ENCODE measurements at regions not wholly inside any gene's neighbourhood (a gene's known extent, or its start where the extent isn't known, plus 50 kb on each side); places are given as distances from the start of the nearest gene placed in this dataset.
"Not testable (repeated sequence)": the region's sequence is repeated elsewhere in the genome, so short reads cannot be mapped to it uniquely, and the experiment has no call there.

DNA sequence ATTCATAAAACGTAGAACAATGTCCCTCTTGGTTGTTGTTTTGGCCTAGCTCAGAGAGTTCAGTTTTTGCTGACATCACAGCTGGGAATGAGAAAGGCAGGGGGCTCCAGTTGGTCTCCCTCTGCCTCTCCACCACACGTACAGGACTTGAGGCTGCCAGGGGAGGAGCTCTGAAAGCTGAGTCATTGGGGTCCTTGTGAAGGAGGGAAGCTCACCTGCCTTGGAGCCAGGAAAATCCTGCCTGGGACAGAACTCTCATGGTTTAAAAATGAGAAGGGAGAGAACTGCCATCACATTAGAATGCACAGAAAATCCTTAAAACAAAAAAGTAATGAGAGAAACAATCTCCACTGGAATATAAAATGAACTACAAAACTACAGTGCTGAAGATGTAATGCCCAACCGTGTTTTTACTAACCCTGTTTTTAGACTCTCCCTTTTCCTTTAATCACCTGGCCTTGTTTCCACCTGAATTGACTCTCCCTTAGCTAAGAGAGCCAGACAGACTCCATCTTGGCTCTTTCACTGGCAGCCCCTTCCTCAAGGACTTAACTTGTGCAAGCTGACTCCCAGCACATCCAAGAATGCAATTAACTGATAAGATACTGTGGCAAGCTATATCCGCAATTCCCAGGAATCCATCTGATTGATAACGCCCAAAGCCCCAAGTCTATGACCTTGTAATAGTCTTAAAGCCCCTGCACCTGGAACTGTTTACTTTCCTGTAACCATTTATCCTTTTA is 58.6 kb upstream of the TARP start:
- ATAC-seq; H3K27ac ChIP-seq; intact Hi-C loops (cut with DNase I); H3K4me3 ChIP-seq; H3K27me3 ChIP-seq; DNase-seq; H3K9me3 ChIP-seq; H3K4me1 ChIP-seq; H3K36me3 ChIP-seq: not testable (repeated sequence)
- 36% methylated on average over 5 of the region's 5 CpGs for WGBS (ENCODE audit: insufficient coverage, low coverage, low lambda C conversion rate, missing lambda C conversion rate)

DNA sequence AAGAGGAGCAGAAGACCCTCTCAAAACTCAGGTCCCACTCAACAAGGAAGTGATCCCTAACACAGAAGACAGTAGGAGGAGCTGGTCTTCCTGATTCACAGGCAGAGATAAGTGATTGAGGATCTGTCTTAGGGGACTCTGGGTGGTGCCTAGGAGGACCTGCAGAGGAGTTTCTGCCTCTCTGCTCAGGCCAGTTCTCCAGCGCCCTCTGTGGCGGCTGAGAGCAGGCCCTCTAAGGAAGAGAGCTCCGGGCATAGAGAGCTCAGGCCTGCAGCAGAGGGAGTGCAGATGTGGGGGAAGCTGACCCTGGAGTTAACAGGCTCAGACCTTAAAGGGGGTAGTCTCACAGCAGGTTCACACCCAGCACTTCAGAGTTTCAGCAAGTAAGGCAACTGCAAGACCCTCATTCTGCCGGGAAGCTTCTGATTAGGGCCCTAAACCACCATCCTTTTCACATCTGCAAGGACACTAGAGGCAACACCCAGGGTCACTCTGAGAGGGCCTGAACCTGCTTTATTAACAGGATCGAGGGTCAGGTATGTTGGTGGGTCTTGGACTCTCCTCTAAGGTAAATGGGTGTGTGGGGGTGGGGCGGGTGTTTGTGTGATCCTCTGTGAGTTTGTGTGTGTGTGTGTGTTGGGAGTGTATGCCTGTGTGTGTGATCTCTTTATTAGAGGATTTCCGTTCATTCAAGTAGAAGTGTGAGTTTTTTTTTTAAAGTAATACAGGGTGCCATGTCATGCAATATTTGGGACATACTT is 57.6 kb upstream of the TARP start:
- TF ChIP-seq, protein P1, sequence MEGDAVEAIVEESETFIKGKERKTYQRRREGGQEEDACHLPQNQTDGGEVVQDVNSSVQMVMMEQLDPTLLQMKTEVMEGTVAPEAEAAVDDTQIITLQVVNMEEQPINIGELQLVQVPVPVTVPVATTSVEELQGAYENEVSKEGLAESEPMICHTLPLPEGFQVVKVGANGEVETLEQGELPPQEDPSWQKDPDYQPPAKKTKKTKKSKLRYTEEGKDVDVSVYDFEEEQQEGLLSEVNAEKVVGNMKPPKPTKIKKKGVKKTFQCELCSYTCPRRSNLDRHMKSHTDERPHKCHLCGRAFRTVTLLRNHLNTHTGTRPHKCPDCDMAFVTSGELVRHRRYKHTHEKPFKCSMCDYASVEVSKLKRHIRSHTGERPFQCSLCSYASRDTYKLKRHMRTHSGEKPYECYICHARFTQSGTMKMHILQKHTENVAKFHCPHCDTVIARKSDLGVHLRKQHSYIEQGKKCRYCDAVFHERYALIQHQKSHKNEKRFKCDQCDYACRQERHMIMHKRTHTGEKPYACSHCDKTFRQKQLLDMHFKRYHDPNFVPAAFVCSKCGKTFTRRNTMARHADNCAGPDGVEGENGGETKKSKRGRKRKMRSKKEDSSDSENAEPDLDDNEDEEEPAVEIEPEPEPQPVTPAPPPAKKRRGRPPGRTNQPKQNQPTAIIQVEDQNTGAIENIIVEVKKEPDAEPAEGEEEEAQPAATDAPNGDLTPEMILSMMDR (IDR thresholded peaks at IDR 0.05) = no peak
- TF ChIP-seq POLR2A (IDR thresholded peaks at IDR 0.05) = no peak
- WGBS (ENCODE audit: insufficient coverage, low coverage, low lambda C conversion rate, missing lambda C conversion rate) = 44% methylated on average over 4 of the region's 7 CpGs
- DNase-seq = no peak
- Histone ChIP-seq H3K4me3 (no peak overlapping the region), H3K27ac (no peak overlapping the region), H3K9me3 (no peaks in the 10 kb centered on the region), H3K27me3 (no peaks in the 10 kb centered on the region), H3K4me1 (no peaks in the 10 kb centered on the region), H3K36me3 (no peaks in the 10 kb centered on the region)
- ATAC-seq = peak in 2 of 4 donors; percentile 12 to 19
- intact Hi-C loops (cut with DNase I) = no loop called here

DNA sequence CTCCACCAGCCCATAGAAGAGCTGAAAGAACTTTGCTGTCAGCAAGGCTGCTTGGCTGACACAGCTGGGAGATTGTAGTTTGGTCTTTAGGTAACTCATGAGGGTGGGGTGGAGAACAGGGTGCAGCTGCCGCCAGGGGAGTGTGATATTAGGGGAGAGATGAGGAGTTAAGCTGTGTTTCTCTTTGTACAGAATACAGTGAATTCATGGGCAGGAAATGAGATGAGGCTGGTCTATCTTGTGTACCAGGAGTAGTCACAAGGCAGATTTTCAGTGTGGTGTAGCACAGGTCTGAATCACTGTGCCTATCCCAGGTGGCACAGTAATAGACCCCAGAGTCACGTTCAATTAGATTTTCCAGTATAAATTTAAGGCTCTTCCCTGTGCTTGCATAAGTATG is 56.6 kb upstream of the TARP start:
- TF ChIP-seq, protein P1 (IDR thresholded peaks at IDR 0.05) = no peak
- no peak for TF ChIP-seq POLR2A (IDR thresholded peaks at IDR 0.05)
- H3K27me3 ChIP-seq = no peaks in the 10 kb centered on the region
- no peaks in the 10 kb centered on the region for H3K36me3 ChIP-seq
- no peak overlapping the region for H3K4me3 ChIP-seq
- no peak overlapping the region for H3K27ac ChIP-seq
- intact Hi-C loops (cut with DNase I) = no loop called here
- no peak for ATAC-seq
- H3K9me3 ChIP-seq = no peaks in the 10 kb centered on the region
- H3K4me1 ChIP-seq = no peaks in the 10 kb centered on the region
- 40% methylated on average over 1 of the region's 2 CpGs for WGBS (ENCODE audit: insufficient coverage, low coverage, low lambda C conversion rate, missing lambda C conversion rate)
- DNase-seq = no peak

DNA sequence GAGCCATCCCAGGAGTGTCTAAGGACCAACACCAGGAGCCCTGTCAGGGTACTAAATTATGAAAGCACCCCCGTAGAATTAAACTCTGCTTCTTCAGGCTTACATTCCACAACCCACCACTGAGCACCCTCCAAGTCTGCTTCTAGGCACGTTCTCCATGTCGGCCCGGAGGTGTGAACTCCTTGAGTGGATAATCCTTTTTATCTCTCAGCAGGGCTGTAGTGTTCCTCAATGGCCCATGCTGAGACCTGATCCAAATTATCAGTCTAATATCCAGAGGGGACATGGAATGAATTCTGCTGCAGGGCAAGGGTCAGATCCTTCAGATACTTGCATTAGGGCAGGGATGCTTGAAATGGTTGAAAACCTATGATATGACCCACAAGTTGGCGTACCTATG is 55.9 kb upstream of the TARP start:
- intact Hi-C loops (cut with DNase I) = no loop called here
- no peak for DNase-seq
- WGBS (ENCODE audit: insufficient coverage, low coverage, low lambda C conversion rate, missing lambda C conversion rate) = 25% methylated on average over 3 of the region's 5 CpGs
- Histone ChIP-seq H3K4me3 (no peak overlapping the region), H3K27me3 (no peaks in the 10 kb centered on the region), H3K27ac (no peak overlapping the region), H3K9me3 (no peaks in the 10 kb centered on the region), H3K36me3 (no peaks in the 10 kb centered on the region), H3K4me1 (no peaks in the 10 kb centered on the region)
- TF ChIP-seq, protein P1 (IDR thresholded peaks at IDR 0.05) = no peak
- no peak for TF ChIP-seq POLR2A (IDR thresholded peaks at IDR 0.05)
- ATAC-seq = no peak

DNA sequence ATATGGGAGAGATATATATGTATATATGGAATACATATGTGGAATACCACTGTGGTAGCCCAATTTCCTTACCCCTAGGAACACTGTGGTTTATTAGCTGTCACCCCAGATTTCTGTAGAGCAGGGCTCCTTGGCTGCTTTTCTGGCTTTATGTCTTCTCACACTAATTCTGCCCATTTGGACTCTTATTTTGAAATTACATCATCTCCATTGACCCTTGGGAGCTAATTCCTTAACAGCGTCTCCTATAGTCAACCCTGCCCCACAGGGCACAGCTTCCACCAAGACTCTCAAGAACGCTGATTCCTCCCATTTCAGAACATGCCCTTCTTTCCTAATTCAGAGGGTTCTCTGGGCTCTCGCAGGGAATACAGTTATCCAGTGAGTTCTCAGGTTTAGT is 55.4 kb upstream of the TARP start:
- TF ChIP-seq, protein P1 (IDR thresholded peaks at IDR 0.05) = no peak
- TF ChIP-seq POLR2A (IDR thresholded peaks at IDR 0.05) = no peak
- no peak overlapping the region for H3K27ac ChIP-seq
- no peak for DNase-seq
- H3K4me3 ChIP-seq = no peak overlapping the region
- intact Hi-C loops (cut with DNase I) = no loop called here
- 73% methylated on average over 3 of the region's 3 CpGs for WGBS (ENCODE audit: insufficient coverage, low coverage, low lambda C conversion rate, missing lambda C conversion rate)
- no peaks in the 10 kb centered on the region for H3K27me3 ChIP-seq
- no peak for ATAC-seq
- H3K36me3 ChIP-seq = no peaks in the 10 kb centered on the region
- no peaks in the 10 kb centered on the region for H3K9me3 ChIP-seq
- no peaks in the 10 kb centered on the region for H3K4me1 ChIP-seq
